ENCODE measurements at regions not wholly inside any gene's neighbourhood (a gene's known extent, or its start where the extent isn't known, plus 50 kb on each side); places are given as distances from the start of the nearest gene placed in this dataset.

DNA sequence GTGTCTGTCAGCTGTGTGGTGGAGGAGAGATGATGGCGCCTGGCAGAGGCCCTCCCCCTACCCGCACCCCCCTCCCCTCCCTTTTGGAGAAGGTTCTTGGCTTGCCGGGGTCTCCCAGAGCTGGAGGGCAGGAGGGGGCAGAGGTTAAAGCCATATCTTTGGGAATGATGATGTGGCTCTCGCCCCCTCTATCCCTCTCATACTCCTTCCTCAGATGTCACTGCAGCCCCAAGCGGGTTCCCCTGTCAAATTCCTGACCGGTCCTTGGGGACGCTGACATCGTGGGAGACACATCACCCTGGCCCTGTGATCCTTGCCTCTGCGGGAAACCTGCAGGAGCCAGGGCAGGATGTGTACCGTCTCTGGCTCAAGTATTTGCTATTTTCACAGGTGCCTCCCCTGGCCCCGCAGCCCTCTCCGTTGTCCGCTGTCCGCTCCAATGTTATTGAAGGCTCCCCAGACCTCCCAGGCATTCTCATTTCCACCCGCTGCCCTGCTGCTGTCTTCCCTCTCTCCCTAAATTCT is 109.5 kb downstream of the FOXD1 start:
- no peak for DNase-seq

- DNase-seq: no peak
These were observed 110.1 kb downstream of the FOXD1 start for GRCh38 chr5:73338256-73339050.

DNA sequence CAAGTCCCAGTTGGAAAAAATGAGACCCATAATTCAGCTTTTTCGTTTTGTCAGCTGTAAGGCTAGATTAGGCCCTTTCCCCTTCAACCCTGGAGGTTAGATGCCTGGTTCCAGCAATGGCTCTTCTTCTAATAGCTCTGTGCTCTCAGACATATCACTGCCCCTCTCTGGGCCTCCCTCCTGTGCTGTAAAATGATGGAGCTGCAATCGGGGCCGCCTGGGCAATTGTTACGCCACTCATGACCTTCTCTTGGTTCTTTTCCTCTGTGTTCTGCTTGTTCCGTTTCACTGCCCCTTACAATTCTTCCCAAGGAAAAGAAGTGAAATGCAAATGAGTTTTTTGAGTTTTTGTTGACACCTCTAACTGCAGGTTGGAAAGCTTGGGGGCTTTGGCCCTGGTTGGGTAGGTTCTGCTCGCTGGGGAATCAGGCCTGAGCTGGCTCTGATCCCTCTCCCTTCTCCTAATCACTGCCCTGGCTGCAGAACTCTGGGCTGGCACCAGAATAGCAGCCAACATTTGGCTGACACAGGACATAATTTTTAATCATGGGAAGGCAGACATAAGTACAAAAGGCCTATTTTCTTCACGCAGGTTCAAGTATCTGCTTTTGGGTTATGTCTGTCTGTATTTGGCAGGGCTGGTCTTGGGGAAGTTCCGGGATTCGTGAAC is 110.9 kb downstream of the FOXD1 start:
- no peak for DNase-seq

- DNase-seq: no peak
These were observed 112.2 kb downstream of the FOXD1 start for GRCh38 chr5:73336366-73336765.

- no peak for DNase-seq
These were observed 114.5 kb downstream of the FOXD1 start for GRCh38 chr5:73333944-73334703.

DNA sequence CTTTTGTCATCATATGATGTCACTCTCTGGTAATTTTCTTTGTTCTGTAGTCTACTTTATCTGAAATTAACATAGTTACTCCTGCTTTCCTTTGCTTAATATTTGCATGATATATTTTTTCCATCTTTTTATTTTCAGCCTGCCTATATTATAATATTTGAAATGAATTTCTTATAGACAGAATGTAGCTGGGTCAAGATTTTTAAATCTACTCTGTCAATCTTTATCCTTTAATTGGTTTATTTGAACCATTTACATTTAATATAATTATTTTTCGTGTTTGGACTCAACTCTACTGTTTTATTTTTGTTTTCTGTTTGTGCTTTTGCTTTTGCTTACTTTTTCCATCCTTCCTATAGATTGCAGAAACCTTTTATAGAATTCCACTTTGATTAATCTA is 118.0 kb downstream of the FOXD1 start:
- DNase-seq: no peak

DNA sequence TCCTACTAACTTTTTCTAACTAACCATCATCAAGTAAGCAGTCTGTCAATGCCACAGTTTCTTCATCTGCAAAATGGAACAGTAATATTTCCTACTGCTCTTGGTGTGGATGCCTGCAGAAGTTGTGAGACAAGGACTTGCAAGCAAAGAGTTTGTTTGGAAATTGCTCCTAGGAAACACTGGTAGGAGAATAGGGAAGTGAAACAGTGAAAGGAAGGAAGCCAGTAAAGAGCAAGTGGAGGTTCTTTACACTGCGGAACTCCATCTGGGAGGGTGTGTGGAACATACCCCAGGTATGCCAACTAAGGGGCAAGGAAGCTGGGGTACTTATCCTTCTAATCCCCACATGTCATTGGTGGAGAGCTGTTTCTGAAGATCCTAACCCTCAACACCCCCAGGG is 119.9 kb downstream of the FOXD1 start:
- no peak for DNase-seq

DNA sequence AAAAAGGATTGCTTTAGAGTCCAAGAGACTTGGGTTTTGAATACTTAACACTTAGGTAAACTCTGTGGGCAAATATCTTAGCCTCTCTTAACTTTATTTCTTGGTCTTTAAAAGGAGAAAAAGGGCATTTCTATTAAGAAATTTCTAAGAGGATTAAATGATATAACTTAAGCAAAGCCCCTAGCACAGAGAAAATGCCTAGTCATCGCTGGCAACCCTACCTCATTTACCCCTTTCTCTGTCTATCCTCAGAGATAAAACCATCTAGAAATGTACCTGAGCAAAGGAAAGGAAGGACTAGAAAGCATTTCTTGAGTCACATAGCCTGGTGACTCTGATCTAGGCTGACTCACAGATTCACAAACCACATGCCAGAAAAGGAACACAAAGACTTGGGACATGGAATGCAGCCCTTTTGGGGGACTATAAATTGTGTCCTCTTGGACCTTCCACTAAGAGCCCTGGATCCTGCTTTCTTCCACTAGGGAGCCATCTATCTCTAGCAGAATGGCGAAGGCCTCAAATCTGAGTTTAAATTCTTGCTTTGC is 120.6 kb downstream of the FOXD1 start:
- no peak for DNase-seq

- DNase-seq: no peak
These were observed 123.0 kb downstream of the FOXD1 start for GRCh38 chr5:73325546-73325945.

DNA sequence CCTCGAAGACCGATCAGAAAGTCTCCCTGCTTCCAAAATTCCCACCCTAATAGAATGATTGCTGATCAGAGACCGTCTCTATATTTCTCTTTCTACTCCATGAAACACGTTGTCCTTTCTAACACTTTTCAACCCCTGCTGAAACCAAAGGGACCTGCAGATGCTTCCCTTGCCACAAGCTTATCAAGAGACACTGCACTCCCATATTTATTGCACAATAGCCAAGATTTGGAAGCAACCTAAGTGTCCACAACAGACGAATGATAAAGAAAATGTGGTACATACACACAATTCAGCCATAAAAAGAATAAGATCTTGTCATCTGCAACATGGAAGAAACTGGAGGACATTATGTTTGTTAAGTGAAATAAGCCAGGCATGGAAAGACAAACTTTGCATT is 125.1 kb downstream of the FOXD1 start:
- DNase-seq: no peak

DNA sequence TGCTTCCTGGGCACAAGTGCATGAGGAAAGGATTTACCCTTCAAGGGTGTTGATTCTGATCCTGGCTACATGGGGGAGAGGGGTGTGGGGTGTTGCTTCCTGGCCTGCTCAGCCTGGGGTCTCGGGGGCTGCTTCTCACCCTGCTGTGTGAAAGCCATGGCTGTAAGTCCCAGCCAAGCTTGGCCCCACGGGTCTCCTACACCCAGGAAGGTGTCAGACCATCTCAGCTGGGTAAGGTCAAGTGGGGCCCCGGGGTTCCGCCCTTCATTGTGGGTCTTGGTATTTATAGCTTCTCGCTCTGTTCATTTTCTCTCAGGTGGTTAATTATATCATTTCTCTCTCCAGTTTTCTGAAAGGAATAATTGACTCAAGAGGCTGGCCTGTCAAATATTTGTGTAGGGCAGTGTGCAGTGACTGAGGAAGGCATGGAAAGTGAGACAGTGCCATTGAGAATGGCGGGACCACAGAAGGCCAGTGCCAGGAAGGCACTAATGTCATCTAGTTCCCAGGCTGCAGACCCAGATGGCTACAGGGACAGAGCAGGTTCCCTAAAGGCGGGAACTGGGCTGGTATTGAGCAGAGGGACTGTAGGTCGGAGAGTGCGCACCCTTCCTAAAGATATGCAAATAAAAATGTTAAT is 126.0 kb downstream of the FOXD1 start:
- no peak for DNase-seq

GRCh38 chr5:73321757-73322436 is 126.7 kb downstream of the FOXD1 start:
- no peak for DNase-seq

GRCh38 chr5:73319036-73319435 is 129.5 kb downstream of the FOXD1 start:
- DNase-seq: no peak

DNA sequence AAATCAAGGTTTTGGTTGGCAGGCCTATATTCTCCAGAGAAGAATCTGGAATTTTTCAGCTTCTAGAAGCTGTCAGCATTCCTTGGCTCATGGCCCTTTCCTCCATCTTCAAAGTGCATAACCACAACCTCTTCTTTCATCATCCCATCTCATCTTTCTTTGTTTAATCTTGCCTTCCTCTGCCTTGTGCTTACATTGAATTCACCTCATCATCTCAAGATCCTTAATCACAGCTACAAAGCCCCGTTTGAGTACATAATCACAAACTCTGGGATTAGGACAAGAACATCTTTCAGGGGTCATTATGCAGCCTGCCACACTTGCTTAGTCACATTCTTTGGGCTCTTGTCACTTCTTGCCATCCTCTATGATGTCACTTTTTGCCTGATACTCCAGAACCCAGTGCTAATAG is 130.3 kb downstream of the FOXD1 start:
- no peak for DNase-seq

DNA sequence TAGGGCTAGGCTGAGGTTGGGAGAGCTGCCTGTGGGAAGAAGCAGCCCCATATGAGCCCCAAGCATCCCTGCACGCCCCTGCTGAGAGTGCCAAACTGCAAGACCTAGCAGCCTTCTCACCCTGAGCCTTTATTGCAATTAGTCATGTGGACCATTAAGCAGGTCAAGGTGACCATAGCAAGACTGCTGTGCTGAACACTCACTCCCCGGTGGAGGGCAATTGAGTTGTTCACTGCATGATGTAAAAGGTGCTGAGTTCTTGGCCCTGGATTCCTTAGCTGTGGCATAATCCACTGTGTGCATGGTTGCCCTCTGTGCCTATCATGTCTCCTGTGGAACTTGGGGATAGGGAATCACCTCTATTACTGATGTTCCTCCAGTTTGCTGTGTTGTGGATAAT is 131.1 kb downstream of the FOXD1 start:
- DNase-seq: no peak

- DNase-seq: no peak
These were observed 134.0 kb downstream of the FOXD1 start for GRCh38 chr5:73314395-73315257.

DNA sequence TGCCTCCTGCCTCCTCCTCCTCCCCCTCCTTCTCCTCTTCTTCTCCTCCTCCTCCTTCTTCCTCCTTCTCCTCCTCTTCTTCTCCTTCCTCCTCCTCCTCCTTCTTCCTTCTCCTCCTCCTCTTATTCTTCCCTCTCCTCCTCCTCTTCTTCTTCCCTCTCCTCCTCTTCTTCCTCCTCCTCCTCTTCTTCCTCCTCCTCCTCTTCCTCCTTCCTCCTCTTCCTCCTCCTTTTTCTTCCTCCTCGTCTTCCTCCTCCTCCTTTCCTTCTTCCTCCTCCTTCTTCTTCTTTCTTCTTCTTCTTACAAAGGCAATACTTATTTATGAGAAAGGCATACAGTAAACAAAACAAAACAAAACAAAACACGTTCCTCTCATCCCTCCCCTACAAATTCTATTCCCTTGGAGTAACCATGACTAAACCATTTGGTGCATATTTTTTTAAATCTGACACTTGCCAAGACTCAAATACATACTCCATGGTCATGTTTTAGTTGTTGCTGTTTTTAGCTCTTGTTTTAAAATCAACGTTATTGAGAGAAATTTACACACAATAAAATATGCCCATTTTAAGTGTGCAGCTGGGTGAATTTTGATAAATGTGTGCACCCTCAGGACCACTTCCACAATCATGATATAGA is 135.6 kb downstream of the FOXD1 start:
- DNase-seq: no peak

DNA sequence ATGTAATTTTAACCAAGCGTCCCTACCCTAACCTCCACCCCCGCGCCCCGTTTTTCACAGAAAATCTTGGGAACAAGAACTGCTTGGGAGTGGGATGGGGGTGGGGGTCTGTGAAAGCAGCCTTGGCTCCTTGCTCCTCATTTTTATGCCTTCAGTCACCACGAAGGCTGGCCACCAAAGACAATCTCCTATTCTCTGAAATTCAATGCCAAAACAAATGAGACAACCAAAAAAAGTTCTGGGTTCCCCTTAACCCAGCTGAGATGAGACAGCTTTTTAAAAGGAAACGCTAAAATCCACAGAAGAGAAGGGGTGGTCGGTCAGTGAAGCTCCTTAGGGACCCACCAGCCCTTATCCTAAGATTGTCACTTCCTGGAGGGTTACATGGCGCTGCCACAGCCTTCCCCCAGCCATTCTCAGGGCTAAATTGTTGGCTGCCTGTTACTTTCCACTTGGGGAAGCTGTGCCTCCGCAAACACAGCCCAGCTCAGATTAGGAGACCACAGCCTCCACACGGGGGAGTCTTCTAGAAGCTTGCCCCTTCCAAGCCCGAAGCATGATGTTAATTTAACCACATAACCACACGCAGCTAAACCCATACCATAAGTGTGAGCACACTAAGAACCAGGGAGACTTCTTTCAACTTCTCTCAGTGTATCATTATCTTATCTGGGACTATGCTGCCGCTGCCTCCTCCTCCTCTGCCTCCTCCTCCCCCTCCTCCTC is 136.3 kb downstream of the FOXD1 start:
- DNase-seq: no peak
